CD4-positive, alpha-beta memory T cell (primary cell): ENCODE measurements at regions not wholly inside any gene's neighbourhood (a gene's known extent, or its start where the extent isn't known, plus 50 kb on each side); places are given as distances from the start of the nearest gene placed in this dataset.

Source experiments
- CTCF ChIA-PET: fragments of 350-600 bp; sonication (Branson Sonifier 250); formaldehyde crosslinking; loops from one replicate; lab custom pipeline; 2021; ENCODE audit warnings: inconsistent platforms; ENCODE audit not compliant: partially characterized antibody; lab: Charles Lee
- POLR2A ChIA-PET: fragments of 350-600 bp; sonication (Branson Sonifier 250); formaldehyde crosslinking; loops from one replicate; lab custom pipeline; 2021; ENCODE audit not compliant: partially characterized antibody; lab: Charles Lee
- DNase-seq, 5 donors: peaks; one replicate each; pipeline versions ENCODE4 v3.0.0 to v3.0.0-alpha.2; 2020 to 2022; ENCODE audit warnings: mixed read lengths in 1 of 5
- H3K27ac ChIP-seq: one replicate; pipeline ENCODE4 v1.7.0; 2013; ENCODE audit warnings: low read depth, low read length
- H3K27me3 ChIP-seq: 2 replicates; pipeline ENCODE4 v1.7.0; 2013; ENCODE audit warnings: mild to moderate bottlenecking, low read length, moderate library complexity; ENCODE audit not compliant: insufficient read depth
- H3K36me3 ChIP-seq: 2 replicates; pipeline ENCODE4 v1.7.0; 2013; ENCODE audit warnings: mild to moderate bottlenecking, low read length, moderate library complexity; ENCODE audit not compliant: insufficient read depth
- H3K4me1 ChIP-seq: 2 replicates; pipeline ENCODE4 v1.7.0; 2013; ENCODE audit warnings: mild to moderate bottlenecking, low read length, moderate library complexity; ENCODE audit not compliant: insufficient read depth
- H3K4me3 ChIP-seq, 2 donors: one replicate each; pipeline ENCODE4 v1.7.0; 2013; ENCODE audit warnings: low read length in 2 of 2, mild to moderate bottlenecking in 1 of 2
- H3K9me3 ChIP-seq, 2 donors: one replicate each; pipeline ENCODE4 v1.7.0; 2013; ENCODE audit warnings: low read length in 2 of 2, control low read depth in 1 of 2; ENCODE audit not compliant: control insufficient read depth in 1 of 2
- H3K27ac Mint-ChIP-seq, 7 donors: one replicate each; pipeline ENCODE4 v1.8.0; 2020 to 2021; ENCODE audit warnings: mixed read lengths in 7 of 7, mild to moderate bottlenecking in 6 of 7, inconsistent platforms in 3 of 7, moderate library complexity in 3 of 7
- H3K27me3 Mint-ChIP-seq, 2 donors: one replicate each; pipeline ENCODE4 v1.8.0; 2020 to 2021; ENCODE audit warnings: mixed read lengths in 2 of 2
- H3K36me3 Mint-ChIP-seq, 2 donors: one replicate each; pipeline ENCODE4 v1.8.0; 2020 to 2021; ENCODE audit warnings: mixed read lengths in 2 of 2, inconsistent platforms in 1 of 2, mild to moderate bottlenecking in 1 of 2
- H3K4me1 Mint-ChIP-seq, 4 donors: one replicate each; pipeline ENCODE4 v1.8.0; 2020 to 2021; ENCODE audit warnings: mixed read lengths in 4 of 4, mild to moderate bottlenecking in 1 of 4
- H3K4me3 Mint-ChIP-seq, 8 donors: one replicate each; pipeline ENCODE4 v1.8.0; 2020 to 2021; ENCODE audit warnings: mixed read lengths in 8 of 8, mild to moderate bottlenecking in 7 of 8, moderate library complexity in 6 of 8, inconsistent platforms in 3 of 8
- H3K9me3 Mint-ChIP-seq, 8 donors: one replicate each; pipeline ENCODE4 v1.8.0; 2020 to 2021; ENCODE audit warnings: mixed read lengths in 8 of 8, mild to moderate bottlenecking in 5 of 8, inconsistent platforms in 3 of 8, moderate library complexity in 1 of 8
- intact Hi-C: fragments of 100-400 bp; cut with micrococcal nuclease; formaldehyde crosslinking; loops from one replicate; pipeline ENCODE4 v1.15.1; 2023

- no peak for DNase-seq
- H3K9me3 Mint-ChIP-seq: peaks cover 0 to 6% (median under 1%) of the 10 kb centered on the region in 8 donors
- no peak overlapping the region for H3K27ac ChIP-seq
- H3K36me3 Mint-ChIP-seq: no peaks in the 10 kb centered on the region
- intact Hi-C loops: no loop called here
- H3K4me3 Mint-ChIP-seq: no peak overlapping the region
- H3K36me3 ChIP-seq: no peaks in the 10 kb centered on the region
- H3K9me3 ChIP-seq: no peaks in the 10 kb centered on the region
- no peak overlapping the region for H3K27ac Mint-ChIP-seq
- no peaks in the 10 kb centered on the region for H3K4me1 Mint-ChIP-seq
- peaks cover 0 to 1% of the 10 kb centered on the region in 2 donors for H3K27me3 Mint-ChIP-seq
- ChIA-PET CTCF (no interaction called here), POLR2A (no interaction called here)
- H3K4me3 ChIP-seq: no peak overlapping the region
- H3K27me3 ChIP-seq: no peaks in the 10 kb centered on the region
- no peaks in the 10 kb centered on the region for H3K4me1 ChIP-seq
Measured at GRCh38 chr20:60598528-60598927, 640.3 kb downstream of the CDH26 start.

DNA sequence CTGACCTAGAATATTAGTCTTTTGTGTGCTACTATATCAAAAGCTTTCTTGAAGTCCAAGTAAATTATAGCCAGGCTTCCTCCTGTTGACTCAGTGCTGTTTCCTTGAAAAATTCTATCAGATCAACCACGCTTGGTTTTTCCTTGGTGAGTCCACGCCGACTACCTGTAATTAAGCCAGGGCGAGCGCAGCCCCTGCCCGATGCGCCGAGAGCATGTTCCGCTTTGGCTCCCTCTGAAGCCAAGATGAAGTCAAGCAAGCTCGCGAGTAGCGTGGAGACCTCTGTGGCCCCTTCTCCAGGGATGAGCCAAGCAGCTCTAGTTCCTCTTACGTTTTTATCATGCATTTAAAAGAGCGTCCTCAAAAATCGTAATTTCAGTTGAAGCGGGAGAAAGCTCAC is 641.2 kb downstream of the CDH26 start:
- Histone ChIP-seq H3K9me3 (no peaks in the 10 kb centered on the region), H3K4me3 (no peak overlapping the region), H3K36me3 (no peaks in the 10 kb centered on the region), H3K27ac (no peak overlapping the region), H3K27me3 (no peaks in the 10 kb centered on the region), H3K4me1 (no peaks in the 10 kb centered on the region)
- no peak for DNase-seq
- Mint-ChIP-seq H3K36me3 (no peaks in the 10 kb centered on the region), H3K4me1 (no peaks in the 10 kb centered on the region), H3K9me3 (peaks cover 0 to 6% (median under 1%) of the 10 kb centered on the region in 8 donors), H3K27ac (no peak overlapping the region), H3K27me3 (peaks cover 0 to 1% of the 10 kb centered on the region in 2 donors), H3K4me3 (no peak overlapping the region)
- intact Hi-C loops: no loop called here
- ChIA-PET CTCF (no interaction called here), POLR2A (no interaction called here)

GRCh38 chr20:60600036-60600435 is 641.8 kb downstream of the CDH26 start:
- Mint-ChIP-seq H3K36me3 (no peaks in the 10 kb centered on the region), H3K9me3 (peaks cover 0 to 6% (median under 1%) of the 10 kb centered on the region in 8 donors), H3K27ac (no peak overlapping the region), H3K4me1 (no peaks in the 10 kb centered on the region), H3K4me3 (no peak overlapping the region), H3K27me3 (peaks cover 0 to 1% of the 10 kb centered on the region in 2 donors)
- Histone ChIP-seq H3K27me3 (no peaks in the 10 kb centered on the region), H3K27ac (no peak overlapping the region), H3K4me1 (no peaks in the 10 kb centered on the region), H3K4me3 (no peak overlapping the region), H3K36me3 (no peaks in the 10 kb centered on the region), H3K9me3 (no peaks in the 10 kb centered on the region)
- intact Hi-C loops: no loop called here
- DNase-seq: no peak
- ChIA-PET CTCF (no interaction called here), POLR2A (no interaction called here)

DNA sequence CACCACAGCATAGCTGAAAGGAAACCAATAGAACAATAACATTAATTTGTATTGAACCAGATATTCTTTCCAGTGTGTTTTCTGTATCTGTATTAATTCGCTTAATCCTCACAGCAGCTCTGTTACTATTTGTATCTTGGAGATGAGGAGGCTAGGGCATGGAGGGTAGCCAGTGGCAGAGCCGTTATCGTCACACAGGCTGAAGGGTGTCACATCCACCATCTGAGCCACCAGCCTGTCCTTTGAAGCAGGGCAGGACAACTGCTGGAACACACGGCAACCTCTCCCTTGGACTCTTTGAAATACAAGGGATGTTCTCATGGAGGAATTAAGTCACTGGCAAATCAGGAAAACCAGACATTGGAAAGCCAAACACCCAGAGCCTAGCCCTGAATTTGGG is 628.0 kb upstream of the CDH4 start:
- no peaks in the 10 kb centered on the region for H3K36me3 Mint-ChIP-seq

DNA sequence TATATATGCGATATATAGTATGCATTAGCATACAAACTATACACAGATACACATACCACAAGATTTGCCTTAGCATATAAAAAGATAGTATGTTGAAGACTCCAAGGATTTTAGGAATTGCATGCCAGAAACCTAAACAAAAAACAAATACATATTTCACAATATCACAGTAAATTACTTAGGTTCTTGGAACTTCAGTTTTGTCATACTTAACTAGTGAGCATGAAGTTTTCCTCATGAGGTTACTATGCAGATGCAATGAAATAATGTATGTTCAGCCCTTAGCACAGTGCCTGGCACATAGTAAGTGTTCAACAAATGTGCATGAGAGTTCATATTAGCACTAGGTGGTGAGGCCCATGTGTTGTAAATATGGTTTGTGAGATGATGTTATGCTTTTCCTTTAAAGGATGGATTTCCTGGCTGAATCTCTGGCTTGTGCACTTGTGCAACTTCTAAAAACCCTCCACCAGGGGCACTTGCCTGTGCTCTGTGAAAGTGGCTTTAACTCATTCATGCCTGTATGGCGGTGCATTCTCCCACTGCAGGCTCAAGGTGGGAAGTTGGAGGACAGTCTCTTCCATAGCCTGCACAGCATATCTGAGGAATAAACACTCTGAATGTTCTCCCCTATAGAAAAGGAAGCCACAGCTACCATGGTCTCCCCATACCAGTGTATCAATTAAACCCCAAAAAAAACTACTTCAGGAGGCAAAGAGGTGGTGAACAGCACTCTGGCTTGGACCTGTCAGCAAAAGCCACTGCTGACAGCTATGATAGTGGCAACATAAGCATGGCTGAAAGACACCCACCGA is 624.1 kb upstream of the CDH4 start:
- no peak for DNase-seq
- H3K27ac Mint-ChIP-seq: no peak overlapping the region
- no peaks in the 10 kb centered on the region for H3K4me1 ChIP-seq
- H3K36me3 Mint-ChIP-seq: no peaks in the 10 kb centered on the region
- CTCF ChIA-PET: no interaction called here
- no peak overlapping the region for H3K4me3 Mint-ChIP-seq
- peaks cover 0 to 3% (median 0%) of the 10 kb centered on the region in 8 donors for H3K9me3 Mint-ChIP-seq
- POLR2A ChIA-PET: no interaction called here
- H3K9me3 ChIP-seq: no peaks in the 10 kb centered on the region
- H3K27me3 Mint-ChIP-seq: peaks cover 1 to 8% of the 10 kb centered on the region in 2 donors
- no peaks in the 10 kb centered on the region for H3K27me3 ChIP-seq
- intact Hi-C loops: no loop called here
- no peaks in the 10 kb centered on the region for H3K36me3 ChIP-seq
- H3K4me1 Mint-ChIP-seq: no peaks in the 10 kb centered on the region
- H3K27ac ChIP-seq: no peak overlapping the region
- no peak overlapping the region for H3K4me3 ChIP-seq

More for the DNA sequence above, 628.0 kb upstream of the CDH4 start:
- no peaks in the 10 kb centered on the region for H3K27me3 ChIP-seq
- no peak for DNase-seq
- Mint-ChIP-seq H3K9me3 (peaks cover 0 to 7% (median under 1%) of the 10 kb centered on the region in 8 donors), H3K27me3 (peaks cover 5 to 8% of the 10 kb centered on the region in 2 donors), H3K4me1 (no peaks in the 10 kb centered on the region), H3K4me3 (no peak overlapping the region), H3K27ac (no peak overlapping the region)
- ChIA-PET CTCF (no interaction called here), POLR2A (no interaction called here)
- intact Hi-C loops: no loop called here
- no peak overlapping the region for H3K4me3 ChIP-seq
- H3K27ac ChIP-seq: no peak overlapping the region
- no peaks in the 10 kb centered on the region for H3K4me1 ChIP-seq
- no peaks in the 10 kb centered on the region for H3K36me3 ChIP-seq
- no peaks in the 10 kb centered on the region for H3K9me3 ChIP-seq

- no peaks in the 10 kb centered on the region for H3K36me3 ChIP-seq
- ChIA-PET CTCF (no interaction called here), POLR2A (no interaction called here)
- Mint-ChIP-seq H3K4me1 (no peaks in the 10 kb centered on the region), H3K4me3 (no peak overlapping the region), H3K9me3 (peaks cover 0 to 2% (median 0%) of the 10 kb centered on the region in 8 donors), H3K36me3 (no peaks in the 10 kb centered on the region), H3K27me3 (peaks cover 0 to 7% of the 10 kb centered on the region in 2 donors), H3K27ac (no peak overlapping the region)
- H3K9me3 ChIP-seq: no peaks in the 10 kb centered on the region
- no peaks in the 10 kb centered on the region for H3K4me1 ChIP-seq
- H3K27me3 ChIP-seq: no peaks in the 10 kb centered on the region
- DNase-seq: no peak
- no peak overlapping the region for H3K4me3 ChIP-seq
- intact Hi-C loops: no loop called here
- H3K27ac ChIP-seq: no peak overlapping the region
Measured at GRCh38 chr20:60628749-60629148, 623.3 kb upstream of the CDH4 start.

DNA sequence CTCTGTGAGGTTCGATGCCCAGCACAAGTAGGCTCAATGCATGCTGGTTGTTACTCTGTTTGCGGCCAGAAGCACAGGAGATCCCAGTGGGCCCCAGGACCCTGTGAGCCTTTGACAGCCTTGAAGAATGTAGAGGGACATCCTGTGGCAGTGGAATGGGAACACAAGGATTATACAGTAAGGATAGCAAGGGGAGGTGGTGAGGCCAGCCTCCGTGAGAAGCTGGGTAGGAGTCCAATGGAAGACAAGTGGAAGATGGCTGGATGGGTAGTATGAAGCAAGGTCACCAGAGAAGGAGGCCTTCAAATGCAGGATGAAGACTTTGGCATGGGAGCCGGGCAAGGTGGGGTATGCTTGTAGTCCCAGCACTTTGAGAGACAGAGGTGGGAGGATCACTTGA is 622.9 kb upstream of the CDH4 start:
- H3K4me3 ChIP-seq: no peak overlapping the region
- no peaks in the 10 kb centered on the region for H3K36me3 ChIP-seq
- Mint-ChIP-seq H3K4me1 (no peaks in the 10 kb centered on the region), H3K36me3 (no peaks in the 10 kb centered on the region), H3K27ac (no peak overlapping the region), H3K9me3 (peaks cover 0 to 2% (median 0%) of the 10 kb centered on the region in 8 donors), H3K4me3 (no peak overlapping the region), H3K27me3 (peaks cover 0 to 7% of the 10 kb centered on the region in 2 donors)
- no peak overlapping the region for H3K27ac ChIP-seq
- H3K4me1 ChIP-seq: no peaks in the 10 kb centered on the region
- POLR2A ChIA-PET: no interaction called here
- CTCF ChIA-PET: no interaction called here
- intact Hi-C loops: no loop called here
- no peaks in the 10 kb centered on the region for H3K27me3 ChIP-seq
- H3K9me3 ChIP-seq: no peaks in the 10 kb centered on the region
- no peak for DNase-seq
